Endodermal cell (in vitro differentiated cells): ENCODE measurements at regions not wholly inside any gene's neighbourhood (a gene's known extent, or its start where the extent isn't known, plus 50 kb on each side); places are given as distances from the start of the nearest gene placed in this dataset.
"Not testable (repeated sequence)": the region's sequence is repeated elsewhere in the genome, so short reads cannot be mapped to it uniquely, and the experiment has no call there.

Experiments
- DNase-seq: peaks from one replicate; pipeline ENCODE4 v3.0.0-alpha.2; 2017
- H3K27ac ChIP-seq: 2 replicates; pipeline ENCODE4 v1.5.1; 2013; ENCODE audit warnings: mild to moderate bottlenecking, low read depth, low read length, moderate library complexity
- H3K27me3 ChIP-seq: 2 replicates; pipeline ENCODE4 v1.6.1; 2013; ENCODE audit warnings: mild to moderate bottlenecking, low read length, moderate library complexity; ENCODE audit not compliant: insufficient read depth, control insufficient read depth, poor library complexity, severe bottlenecking
- H3K36me3 ChIP-seq: 2 replicates; pipeline ENCODE4 v1.7.0; 2013; ENCODE audit warnings: mild to moderate bottlenecking, low read length, moderate library complexity; ENCODE audit not compliant: control insufficient read depth, insufficient read depth
- H3K4me1 ChIP-seq: one replicate; pipeline ENCODE4 v1.7.0; 2013; ENCODE audit warnings: low read length; ENCODE audit not compliant: control insufficient read depth, insufficient read depth
- H3K4me3 ChIP-seq: 2 replicates; pipeline ENCODE4 v1.5.1; 2013; ENCODE audit warnings: mild to moderate bottlenecking, low read length, moderate library complexity
- H3K9ac ChIP-seq: 2 replicates; pipeline ENCODE4 v1.6.1; 2013; ENCODE audit warnings: mild to moderate bottlenecking, low read length, moderate library complexity; ENCODE audit not compliant: poor library complexity, severe bottlenecking; ENCODE audit errors: extremely low read depth
- H3K9me3 ChIP-seq: 2 replicates; pipeline ENCODE4 v1.6.1; 2013; ENCODE audit warnings: mild to moderate bottlenecking, low read length, moderate library complexity; ENCODE audit not compliant: control insufficient read depth
- H3K27ac Mint-ChIP-seq: 2 replicates; pipeline ENCODE4 v1.8.0; 2020; ENCODE audit warnings: mixed read lengths
- H3K27me3 Mint-ChIP-seq: 2 replicates; pipeline ENCODE4 v1.8.0; 2021; ENCODE audit warnings: mild to moderate bottlenecking, mixed read lengths; ENCODE audit not compliant: insufficient read depth
- H3K36me3 Mint-ChIP-seq: 2 replicates; pipeline ENCODE4 v1.8.0; 2020; ENCODE audit warnings: low read depth, mixed read lengths
- H3K4me1 Mint-ChIP-seq: 2 replicates; pipeline ENCODE4 v1.8.0; 2020; ENCODE audit warnings: mixed read lengths
- H3K4me3 Mint-ChIP-seq: 2 replicates; pipeline ENCODE4 v1.8.0; 2020; ENCODE audit warnings: mild to moderate bottlenecking, moderate library complexity, mixed read lengths
- H3K9me3 Mint-ChIP-seq: 2 replicates; pipeline ENCODE4 v1.8.0; 2020; ENCODE audit warnings: mild to moderate bottlenecking, mixed read lengths
- WGBS, 2 experiments: methylation state at CpG; one replicate each; pipeline versions ENCODE4 v1.1.5 to v1.1.7; 2013; ENCODE audit warnings: missing lambda C conversion rate in 2 of 2, mixed read lengths in 1 of 2; ENCODE audit not compliant: insufficient coverage in 1 of 2, insufficient read length in 1 of 2; 5-methylcytosine and 5-hydroxymethylcytosine counted together
- TF ChIP-seq, protein P1 (sequence below): fragments of 200-600 bp; sonication (generic); conservative IDR thresholded peaks from 2 replicates; pipeline ENCODE4 v1.5.0; 2021; ENCODE audit warnings: antibody characterized with exemption, mild to moderate bottlenecking

DNA sequence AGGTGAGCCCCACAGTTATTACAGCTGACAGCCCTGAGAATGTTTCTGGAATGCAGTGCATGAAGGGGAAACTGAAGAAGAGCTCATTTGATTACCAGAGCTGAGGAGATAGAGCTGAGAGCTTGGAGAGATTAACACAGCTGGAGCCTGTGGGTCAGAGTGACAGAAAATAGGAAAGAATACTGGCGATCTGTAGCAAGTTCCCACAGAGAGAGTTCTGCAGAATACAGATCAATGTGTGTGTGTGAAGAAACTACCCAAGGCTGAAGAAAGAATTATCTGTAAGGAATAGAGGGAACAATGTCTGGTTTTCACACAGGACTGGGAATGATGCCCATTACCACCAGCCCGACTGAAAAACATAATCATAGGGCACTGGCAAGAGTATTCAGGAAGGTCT is 103.6 kb upstream of the SNX7 start:
- 44 to 46% methylated on average over 2 of the region's 2 CpGs for WGBS, 2 experiments
- Histone ChIP-seq H3K27me3 (no peaks in the 10 kb centered on the region), H3K9ac (no peak overlapping the region), H3K4me3 (peak overlapping the region; percentile 21), H3K9me3 (peaks cover 19% of the 10 kb centered on the region), H3K4me1 (no peaks in the 10 kb centered on the region), H3K27ac (no peak overlapping the region), H3K36me3 (no peaks in the 10 kb centered on the region)
- Mint-ChIP-seq H3K36me3 (peaks cover 10% of the 10 kb centered on the region), H3K27ac (peak overlapping the region; percentile 46), H3K4me3 (no peak overlapping the region), H3K27me3 (no peaks in the 10 kb centered on the region), H3K4me1 (peaks cover 11% of the 10 kb centered on the region), H3K9me3 (peaks cover 19% of the 10 kb centered on the region)
- TF ChIP-seq, protein P1, sequence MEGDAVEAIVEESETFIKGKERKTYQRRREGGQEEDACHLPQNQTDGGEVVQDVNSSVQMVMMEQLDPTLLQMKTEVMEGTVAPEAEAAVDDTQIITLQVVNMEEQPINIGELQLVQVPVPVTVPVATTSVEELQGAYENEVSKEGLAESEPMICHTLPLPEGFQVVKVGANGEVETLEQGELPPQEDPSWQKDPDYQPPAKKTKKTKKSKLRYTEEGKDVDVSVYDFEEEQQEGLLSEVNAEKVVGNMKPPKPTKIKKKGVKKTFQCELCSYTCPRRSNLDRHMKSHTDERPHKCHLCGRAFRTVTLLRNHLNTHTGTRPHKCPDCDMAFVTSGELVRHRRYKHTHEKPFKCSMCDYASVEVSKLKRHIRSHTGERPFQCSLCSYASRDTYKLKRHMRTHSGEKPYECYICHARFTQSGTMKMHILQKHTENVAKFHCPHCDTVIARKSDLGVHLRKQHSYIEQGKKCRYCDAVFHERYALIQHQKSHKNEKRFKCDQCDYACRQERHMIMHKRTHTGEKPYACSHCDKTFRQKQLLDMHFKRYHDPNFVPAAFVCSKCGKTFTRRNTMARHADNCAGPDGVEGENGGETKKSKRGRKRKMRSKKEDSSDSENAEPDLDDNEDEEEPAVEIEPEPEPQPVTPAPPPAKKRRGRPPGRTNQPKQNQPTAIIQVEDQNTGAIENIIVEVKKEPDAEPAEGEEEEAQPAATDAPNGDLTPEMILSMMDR = no peak
- peak; percentile 74 for DNase-seq

DNA sequence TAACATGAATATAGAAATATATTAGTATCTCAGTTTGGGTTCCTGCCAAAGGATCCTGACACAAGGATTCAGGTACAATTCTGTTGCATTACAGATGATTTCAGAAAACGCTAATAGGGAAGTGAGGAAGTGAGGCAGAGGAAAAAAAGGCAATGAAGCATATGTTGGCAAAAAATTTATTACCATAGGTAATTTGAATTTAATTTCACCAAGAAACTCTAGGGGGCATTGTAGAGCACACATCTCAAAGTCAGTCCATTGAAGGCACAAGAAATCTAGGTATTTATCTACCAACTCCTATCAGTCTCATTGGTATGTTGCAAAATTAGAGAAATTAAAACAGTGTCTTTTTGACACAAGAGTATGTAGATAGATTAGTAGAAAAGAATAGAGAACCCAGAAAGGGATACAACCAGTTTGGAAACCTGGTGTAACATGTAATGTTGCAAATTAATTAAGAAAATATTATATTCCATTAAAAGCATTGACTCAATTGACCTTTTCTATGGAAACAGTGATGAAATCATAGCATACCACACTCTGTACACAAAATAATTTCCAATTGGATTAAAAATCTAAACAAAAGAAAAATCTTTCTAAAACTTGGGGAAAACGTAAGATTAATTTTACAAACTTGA is 104.9 kb upstream of the SNX7 start:
- Mint-ChIP-seq H3K4me1 (peaks cover 16% of the 10 kb centered on the region), H3K36me3 (no peaks in the 10 kb centered on the region), H3K27ac (no peak overlapping the region), H3K4me3 (no peak overlapping the region), H3K9me3 (peaks cover 6% of the 10 kb centered on the region), H3K27me3 (no peaks in the 10 kb centered on the region)
- Histone ChIP-seq H3K27me3 (no peaks in the 10 kb centered on the region), H3K9me3 (peaks cover 7% of the 10 kb centered on the region), H3K9ac (no peak overlapping the region), H3K4me1 (no peaks in the 10 kb centered on the region), H3K4me3 (no peak overlapping the region), H3K27ac (no peak overlapping the region), H3K36me3 (no peaks in the 10 kb centered on the region)
- no peak for DNase-seq
- TF ChIP-seq, protein P1 = peak; percentile 80
- WGBS, 2 experiments = 74% methylated on average over 2 of the region's 2 CpGs; no CpG with 5 or more reads in 1 of the 2 experiments

DNA sequence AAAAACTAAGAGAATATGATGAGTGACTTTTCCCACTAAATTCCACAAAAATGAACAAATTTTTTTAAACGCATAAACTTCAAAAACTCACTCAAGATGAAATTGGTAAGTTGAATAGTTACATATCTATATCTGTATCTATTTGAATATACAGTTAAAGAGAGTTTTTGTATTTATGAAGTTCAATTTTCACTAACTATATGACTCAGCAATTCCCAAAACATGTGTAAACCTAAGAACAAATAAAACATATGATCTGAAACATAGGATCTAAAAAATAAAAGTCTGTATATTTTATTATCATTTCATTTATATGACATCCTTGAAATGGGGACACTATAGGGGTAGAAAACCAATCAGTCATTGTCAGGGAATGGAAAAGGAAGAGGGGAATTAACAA is 105.7 kb upstream of the SNX7 start:
- no peaks in the 10 kb centered on the region for H3K27me3 Mint-ChIP-seq
- no peak for DNase-seq
- Histone ChIP-seq H3K9ac (no peak overlapping the region), H3K36me3 (no peaks in the 10 kb centered on the region), H3K9me3 (peaks cover 6% of the 10 kb centered on the region), H3K27me3 (no peaks in the 10 kb centered on the region), H3K4me1 (no peaks in the 10 kb centered on the region), H3K27ac (no peak overlapping the region), H3K4me3 (no peak overlapping the region)
- TF ChIP-seq, protein P1 = no peak
- peaks cover 16% of the 10 kb centered on the region for H3K4me1 Mint-ChIP-seq
- H3K36me3 Mint-ChIP-seq = no peaks in the 10 kb centered on the region
- H3K4me3 Mint-ChIP-seq = no peak overlapping the region
- no CpG with 5 or more reads among the region's 1 CpG for WGBS, 2 experiments
- H3K27ac Mint-ChIP-seq = no peak overlapping the region
- peaks cover 3% of the 10 kb centered on the region for H3K9me3 Mint-ChIP-seq

DNA sequence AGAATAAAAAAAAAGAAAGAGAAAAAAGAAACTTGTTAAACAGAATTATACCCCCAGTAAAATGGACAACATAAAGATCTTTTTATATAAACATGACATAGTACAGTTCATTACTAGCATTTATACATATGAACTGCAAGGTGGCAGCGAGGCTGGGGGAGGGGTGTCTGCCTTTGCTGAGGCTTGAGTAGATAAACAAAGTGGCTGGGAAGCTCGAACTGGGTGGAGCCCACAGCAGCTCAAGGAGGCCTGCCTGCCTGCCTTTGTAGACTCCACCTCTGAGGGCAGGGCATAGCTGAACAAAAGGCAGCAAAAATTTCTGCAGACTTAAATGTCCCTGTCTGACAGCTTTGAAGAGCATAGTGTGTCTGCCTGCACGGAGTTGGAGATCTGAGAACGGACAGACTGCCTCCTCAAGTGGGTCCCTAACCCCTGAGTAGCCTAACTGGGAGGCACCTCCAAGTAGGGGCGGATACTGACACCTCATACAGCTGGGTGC is 108.9 kb upstream of the SNX7 start:
- H3K9ac ChIP-seq, H3K36me3 ChIP-seq, H3K4me3 ChIP-seq, H3K27ac ChIP-seq, H3K4me1 Mint-ChIP-seq, H3K4me1 ChIP-seq, H3K27me3 Mint-ChIP-seq, H3K27me3 ChIP-seq, H3K27ac Mint-ChIP-seq, H3K4me3 Mint-ChIP-seq, H3K36me3 Mint-ChIP-seq: not testable (repeated sequence)
- peaks cover 10% of the 10 kb centered on the region for H3K9me3 Mint-ChIP-seq
- DNase-seq = peak; percentile 54
- H3K9me3 ChIP-seq = peaks cover 17% of the 10 kb centered on the region
- 51 to 67% methylated on average over 3 to 5 of the region's 5 CpGs for WGBS, 2 experiments
